NCI-H526 (cell line): ENCODE measurements at regions not wholly inside any gene's neighbourhood (a gene's known extent, or its start where the extent isn't known, plus 50 kb on each side); places are given as distances from the start of the nearest gene placed in this dataset.

ENCODE experiments used
- DNase-seq, 2 experiments: peaks; one replicate each; lab custom pipeline; 2025; lab: John Stamatoyannopoulos, UW

DNA sequence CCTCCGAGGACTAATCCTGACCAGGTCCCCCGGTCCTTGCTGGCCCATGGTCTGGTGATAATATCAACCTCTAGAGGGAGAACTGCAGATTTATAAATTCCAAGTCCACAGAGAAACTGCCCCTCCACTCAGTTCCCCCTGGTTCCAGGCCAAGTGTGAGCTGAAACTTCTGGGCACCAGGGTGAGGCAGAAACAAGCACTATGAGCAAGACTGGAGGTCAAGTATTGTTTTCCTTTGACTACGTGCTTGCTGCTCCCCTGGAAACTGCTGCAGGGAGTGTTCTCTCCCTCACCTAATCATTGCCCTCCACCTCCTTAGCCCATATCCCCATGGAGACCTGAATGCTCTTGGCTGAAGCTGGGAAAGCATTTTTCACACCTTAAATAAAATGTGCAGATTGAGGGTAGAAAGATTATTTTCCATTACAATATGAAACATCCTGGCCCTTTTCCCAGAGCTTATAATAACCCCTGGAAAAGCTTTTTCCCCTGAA lies 135.2 kb downstream of the RDH14 start:
- no peak for DNase-seq

DNA sequence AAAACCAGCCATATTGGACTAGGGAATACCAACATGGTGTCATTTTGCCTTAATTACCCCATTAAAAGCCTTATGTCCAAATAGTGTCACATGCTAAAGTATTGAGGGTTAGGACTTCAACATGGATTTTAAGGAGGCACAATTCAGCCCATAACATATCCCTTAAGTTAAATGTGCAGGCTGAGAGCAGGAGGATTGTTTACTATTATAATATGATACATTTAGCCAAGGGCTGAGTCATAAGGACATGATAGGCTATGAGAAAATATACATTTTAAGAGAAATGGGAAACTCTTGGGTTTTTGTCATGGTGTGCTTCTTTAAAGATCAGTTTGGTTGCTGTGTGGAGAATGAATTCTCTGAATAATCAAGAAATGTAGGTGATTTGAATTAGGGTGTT lies 136.8 kb downstream of the RDH14 start:
- DNase-seq: no peak

GRCh38 chr2:18422432-18423165 lies 137.9 kb downstream of the RDH14 start:
- no peak for DNase-seq

DNA sequence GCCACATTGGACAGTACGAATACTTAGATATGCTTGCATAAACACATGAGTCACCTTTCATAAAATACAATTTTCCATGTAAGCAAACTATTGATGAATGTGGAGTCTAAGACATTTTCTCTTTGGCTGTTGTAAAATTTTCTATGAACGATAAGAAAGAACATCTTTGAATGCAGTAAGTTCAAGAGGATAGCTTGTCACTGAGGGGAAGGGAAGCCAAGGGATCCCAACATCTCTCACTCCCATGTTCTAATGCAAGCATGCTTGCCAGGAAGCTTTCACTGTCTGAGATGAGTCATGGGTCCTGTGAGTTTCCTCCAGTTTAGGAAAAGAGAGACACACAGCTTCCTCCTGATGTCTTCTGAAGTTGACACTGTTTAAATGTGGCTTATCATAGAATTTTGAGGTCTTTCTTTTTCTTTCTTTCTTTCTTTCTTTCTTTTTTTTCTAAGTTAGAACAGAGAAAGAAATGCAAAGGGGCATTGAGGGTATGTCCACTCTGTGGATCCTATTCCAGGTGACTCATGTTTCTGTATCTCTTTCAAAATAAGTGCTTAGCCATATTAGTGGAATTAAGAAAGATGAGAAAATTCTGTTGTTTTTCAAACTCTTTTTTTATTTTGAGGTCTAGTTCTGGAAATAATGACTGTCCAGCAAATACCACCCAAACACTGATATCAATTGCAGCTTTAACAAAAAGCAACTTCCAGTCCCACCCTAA lies 146.6 kb downstream of the RDH14 start:
- DNase-seq: no peak

- DNase-seq: no peak
These were observed 147.3 kb downstream of the RDH14 start for GRCh38 chr2:18412980-18413675.

DNA sequence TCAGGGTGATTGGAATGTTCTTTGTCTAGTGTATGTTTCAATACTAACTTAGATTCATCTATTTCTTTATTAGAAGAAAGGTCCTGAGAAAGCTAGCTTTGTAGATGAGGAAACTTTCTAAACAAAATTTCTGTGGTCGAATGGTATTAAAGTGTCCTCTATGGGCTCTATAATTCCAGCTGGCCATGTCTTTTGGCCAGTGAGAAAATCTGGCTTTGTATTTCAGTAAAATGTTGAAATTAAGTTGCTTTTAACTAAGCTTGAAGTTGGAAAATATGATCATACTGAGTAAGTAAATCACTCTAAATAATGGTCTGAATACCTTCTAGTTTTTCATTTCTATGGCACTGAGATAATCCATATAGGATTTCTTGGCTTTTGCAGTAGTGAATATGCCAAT lies 148.8 kb downstream of the RDH14 start:
- DNase-seq: no peak

DNA sequence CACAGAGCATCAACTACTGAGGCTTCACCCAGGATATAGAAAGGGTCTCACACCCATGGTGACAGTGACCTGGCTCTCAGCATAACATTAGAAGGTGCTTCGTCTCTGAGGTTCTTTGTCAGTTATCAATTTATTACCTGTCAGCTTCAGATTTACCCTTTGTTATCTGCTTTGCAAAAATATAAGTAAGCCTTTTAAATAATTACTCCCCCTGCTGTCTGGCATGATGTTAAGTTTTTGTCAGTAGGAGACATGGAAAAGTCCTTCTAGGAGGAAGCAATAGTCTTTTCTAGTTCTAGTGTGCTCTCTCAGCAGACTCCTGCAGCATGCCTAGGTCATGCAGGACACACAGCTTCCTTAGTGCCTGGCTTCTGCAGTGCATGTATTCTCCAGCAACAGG lies 149.9 kb downstream of the RDH14 start:
- no peak for DNase-seq

- DNase-seq: no peak
These were observed 151.8 kb downstream of the RDH14 start for GRCh38 chr2:18408638-18409037.

- DNase-seq: no peak
These were observed 154.2 kb downstream of the RDH14 start for GRCh38 chr2:18406219-18406618.

DNA sequence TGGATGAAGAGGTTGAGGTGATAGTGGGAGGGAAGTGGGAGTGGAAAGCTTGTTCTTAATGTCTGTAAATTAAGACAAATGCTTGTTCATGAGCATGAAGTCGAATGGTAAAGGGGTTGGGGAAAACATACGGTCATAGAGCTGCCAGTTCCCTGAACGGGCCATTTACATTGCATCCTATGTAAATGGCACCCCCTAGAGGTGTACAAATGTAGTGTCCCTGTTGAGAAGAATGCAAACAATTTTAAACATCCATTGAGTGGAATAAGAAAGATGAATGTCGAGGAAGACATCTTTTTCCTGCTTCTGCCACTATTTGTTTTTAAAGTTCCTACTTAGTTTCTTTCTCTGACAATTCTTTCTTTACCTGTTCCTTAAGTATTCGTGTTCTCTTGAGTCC lies 155.7 kb downstream of the RDH14 start:
- peak in 1 of 2 experiments; percentile 39 for DNase-seq

- DNase-seq: no peak
These were observed 156.4 kb downstream of the RDH14 start for GRCh38 chr2:18403921-18404522.

DNA sequence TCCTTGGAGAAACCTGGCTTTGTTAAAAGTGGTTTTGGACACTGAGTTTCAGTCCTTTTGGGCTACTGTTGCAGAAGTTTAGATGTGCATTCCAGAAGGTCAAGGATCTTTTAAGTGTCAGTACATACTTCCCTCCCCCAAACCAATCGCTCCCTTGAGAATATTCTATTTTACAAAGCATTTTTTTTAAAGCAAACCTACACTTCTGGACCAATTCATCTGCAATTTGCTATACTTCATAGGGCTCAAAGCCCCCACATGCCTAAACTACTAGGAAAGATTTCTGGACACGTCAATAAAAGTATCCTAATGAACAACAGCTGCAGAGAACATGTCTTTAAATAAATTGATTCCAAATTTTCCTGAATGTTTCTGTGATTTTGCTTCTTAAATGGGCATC lies 157.6 kb downstream of the RDH14 start:
- DNase-seq: no peak

GRCh38 chr2:18401471-18401870 lies 159.0 kb downstream of the RDH14 start:
- DNase-seq: no peak

- DNase-seq: no peak
These were observed 160.9 kb downstream of the RDH14 start for GRCh38 chr2:18399601-18400000.

- no peak for DNase-seq
These were observed 161.6 kb downstream of the RDH14 start for GRCh38 chr2:18398833-18399232.

DNA sequence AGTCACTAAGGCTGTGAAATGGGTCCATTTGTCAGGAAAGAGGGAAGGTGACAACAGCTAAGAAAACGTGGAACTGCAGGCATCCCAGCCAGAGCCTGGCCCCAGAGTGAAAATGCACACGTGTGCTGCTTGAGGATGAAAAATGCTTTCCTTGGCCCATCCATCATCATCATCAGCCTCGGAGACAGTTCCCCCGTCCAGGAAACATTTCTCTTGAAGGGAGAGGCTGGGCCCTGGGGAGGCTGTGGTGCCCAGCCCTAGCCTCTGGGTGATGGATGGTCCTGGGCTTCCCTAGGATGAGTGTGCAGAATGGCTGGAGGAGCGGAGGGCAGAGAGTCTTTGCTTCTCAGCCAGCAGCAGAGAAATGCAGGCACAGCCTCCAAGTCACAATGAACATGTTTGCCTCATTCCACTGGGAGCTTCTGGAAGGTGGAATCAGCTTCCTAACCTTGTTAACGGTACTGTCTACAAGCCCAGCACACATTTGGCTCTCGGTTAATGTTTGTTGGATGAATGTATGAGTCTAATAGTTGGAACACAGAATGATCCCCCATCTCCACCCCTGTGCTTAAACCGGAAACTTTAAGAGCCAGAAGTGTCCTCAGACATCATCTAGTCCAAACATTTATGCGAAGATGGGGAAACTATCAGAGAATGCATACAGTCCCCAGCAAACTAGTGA lies 164.0 kb downstream of the RDH14 start:
- no peak for DNase-seq

GRCh38 chr2:18395555-18395954 lies 164.9 kb downstream of the RDH14 start:
- DNase-seq: no peak

DNA sequence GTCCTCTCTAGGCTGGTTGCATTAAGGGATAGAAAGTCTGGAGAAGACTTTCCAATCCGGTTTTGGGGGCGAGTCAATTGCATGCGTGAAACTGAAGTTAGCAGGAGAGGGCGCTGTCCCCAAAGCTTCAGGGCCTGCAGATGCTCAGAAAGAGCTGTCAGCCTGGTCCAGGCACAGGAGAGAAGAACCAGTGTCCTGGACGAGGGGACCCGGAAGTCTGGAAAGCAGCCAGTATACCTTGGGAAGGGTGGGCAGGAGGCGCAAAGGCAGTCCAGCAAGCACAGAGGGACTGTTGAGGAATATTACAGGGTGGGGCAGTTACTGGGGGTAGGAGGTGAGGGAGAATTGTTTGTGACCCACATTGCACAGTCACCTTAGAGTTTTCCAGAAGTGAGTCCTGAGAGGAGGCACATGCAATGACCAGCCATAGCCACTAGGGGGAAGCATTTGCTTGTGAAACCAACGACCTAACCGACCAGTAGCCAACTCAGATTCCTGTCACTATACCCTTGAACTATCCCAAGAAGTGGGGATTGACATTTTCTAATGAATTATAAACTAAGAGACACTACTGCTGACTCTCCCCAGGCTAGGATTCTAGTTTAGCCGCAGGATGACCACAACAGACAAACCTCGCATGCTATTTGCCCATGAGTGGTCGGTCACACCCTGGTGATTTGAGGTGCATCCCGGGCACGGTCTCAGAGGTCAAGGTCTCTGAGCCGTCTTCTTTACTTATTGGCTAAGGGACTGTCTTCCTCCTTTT lies 172.8 kb downstream of the RDH14 start:
- DNase-seq: peak; percentile 42 to 80

- no peak for DNase-seq
These were observed 176.2 kb downstream of the RDH14 start for GRCh38 chr2:18384242-18384641.

DNA sequence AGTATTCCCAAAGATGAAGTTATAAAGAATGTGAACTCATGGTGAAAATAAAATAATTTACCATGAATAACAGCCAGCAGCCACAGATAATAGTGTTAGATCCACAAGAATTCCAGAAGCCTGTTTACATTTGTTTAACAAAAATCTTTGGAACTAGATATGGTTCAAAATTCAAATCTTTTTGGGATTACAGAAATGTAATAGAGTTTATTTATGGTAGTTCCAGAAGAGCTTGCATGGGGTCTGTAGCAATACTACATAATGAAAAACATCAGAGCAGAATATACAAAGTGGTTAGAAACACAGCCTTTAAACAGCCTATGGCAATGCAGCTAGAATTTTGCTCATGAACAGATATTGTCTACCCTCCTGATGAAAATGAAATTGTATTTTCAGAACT lies 179.1 kb downstream of the RDH14 start:
- DNase-seq: no peak

GRCh38 chr2:18380321-18380720 lies 180.1 kb downstream of the RDH14 start:
- no peak for DNase-seq
